Activated naive CD8-positive, alpha-beta T cell treated with anti-CD3 and anti-CD28 coated beads for 36 hours (primary cell): ENCODE measurements at regions not wholly inside any gene's neighbourhood (a gene's known extent, or its start where the extent isn't known, plus 50 kb on each side); places are given as distances from the start of the nearest gene placed in this dataset.
"Not testable (repeated sequence)": the region's sequence is repeated elsewhere in the genome, so short reads cannot be mapped to it uniquely, and the experiment has no call there.

Source experiments
- DNase-seq: peaks from one replicate; pipeline ENCODE4 v3.0.0; 2021
- H3K27ac Mint-ChIP-seq: one replicate; pipeline ENCODE4 v1.8.0; 2022; ENCODE audit warnings: mild to moderate bottlenecking, moderate library complexity, mixed read lengths
- H3K27me3 Mint-ChIP-seq: one replicate; pipeline ENCODE4 v1.8.0; 2022; ENCODE audit warnings: mild to moderate bottlenecking, mixed read lengths
- H3K36me3 Mint-ChIP-seq: one replicate; pipeline ENCODE4 v1.8.0; 2021; ENCODE audit warnings: mild to moderate bottlenecking, mixed read lengths
- H3K4me1 Mint-ChIP-seq: one replicate; pipeline ENCODE4 v1.8.0; 2021; ENCODE audit warnings: mixed read lengths
- H3K4me3 Mint-ChIP-seq: one replicate; pipeline ENCODE4 v1.8.0; 2022; ENCODE audit warnings: mild to moderate bottlenecking, moderate library complexity, mixed read lengths
- H3K9me3 Mint-ChIP-seq: one replicate; pipeline ENCODE4 v1.8.0; 2022; ENCODE audit warnings: mixed read lengths

- Mint-ChIP-seq H3K9me3 (peaks cover 3% of the 10 kb centered on the region), H3K27ac (no peak overlapping the region), H3K4me3 (no peak overlapping the region), H3K4me1 (no peaks in the 10 kb centered on the region), H3K27me3 (no peaks in the 10 kb centered on the region), H3K36me3 (no peaks in the 10 kb centered on the region)
- DNase-seq = no peak
Observed at GRCh38 chr13:111486801-111487200, 166.4 kb downstream of the TEX29 start.

- H3K4me3 Mint-ChIP-seq = no peak overlapping the region
- H3K27me3 Mint-ChIP-seq = no peaks in the 10 kb centered on the region
- H3K36me3 Mint-ChIP-seq = no peaks in the 10 kb centered on the region
- no peak for DNase-seq
- no peak overlapping the region for H3K27ac Mint-ChIP-seq
- no peaks in the 10 kb centered on the region for H3K4me1 Mint-ChIP-seq
- peaks cover 3% of the 10 kb centered on the region for H3K9me3 Mint-ChIP-seq
Observed at GRCh38 chr13:111488486-111489132, 168.2 kb downstream of the TEX29 start.

GRCh38 chr13:111489301-111489700 is 168.9 kb downstream of the TEX29 start:
- no peaks in the 10 kb centered on the region for H3K36me3 Mint-ChIP-seq
- H3K9me3 Mint-ChIP-seq = peaks cover 3% of the 10 kb centered on the region
- no peak for DNase-seq
- H3K4me3 Mint-ChIP-seq = no peak overlapping the region
- no peaks in the 10 kb centered on the region for H3K27me3 Mint-ChIP-seq
- H3K4me1 Mint-ChIP-seq = no peaks in the 10 kb centered on the region
- H3K27ac Mint-ChIP-seq = no peak overlapping the region

GRCh38 chr13:111490611-111491010 is 170.2 kb downstream of the TEX29 start:
- H3K4me3 Mint-ChIP-seq = no peak overlapping the region
- DNase-seq = no peak
- H3K4me1 Mint-ChIP-seq = no peaks in the 10 kb centered on the region
- H3K9me3 Mint-ChIP-seq = peaks cover 3% of the 10 kb centered on the region
- no peak overlapping the region for H3K27ac Mint-ChIP-seq
- H3K27me3 Mint-ChIP-seq = no peaks in the 10 kb centered on the region
- no peaks in the 10 kb centered on the region for H3K36me3 Mint-ChIP-seq

- Mint-ChIP-seq H3K4me1 (no peaks in the 10 kb centered on the region), H3K27me3 (no peaks in the 10 kb centered on the region), H3K9me3 (peaks cover 3% of the 10 kb centered on the region), H3K4me3 (no peak overlapping the region), H3K36me3 (no peaks in the 10 kb centered on the region), H3K27ac (no peak overlapping the region)
- DNase-seq = no peak
Observed at GRCh38 chr13:111491021-111491420, 170.6 kb downstream of the TEX29 start.

GRCh38 chr13:111491659-111492058 is 171.2 kb downstream of the TEX29 start:
- no peak for DNase-seq
- Mint-ChIP-seq H3K9me3 (peaks cover 1% of the 10 kb centered on the region), H3K4me3 (no peak overlapping the region), H3K4me1 (no peaks in the 10 kb centered on the region), H3K27me3 (no peaks in the 10 kb centered on the region), H3K36me3 (no peaks in the 10 kb centered on the region), H3K27ac (no peak overlapping the region)

- no peak overlapping the region for H3K27ac Mint-ChIP-seq
- DNase-seq = no peak
- no peak overlapping the region for H3K4me3 Mint-ChIP-seq
- no peaks in the 10 kb centered on the region for H3K27me3 Mint-ChIP-seq
- H3K9me3 Mint-ChIP-seq = peaks cover 2% of the 10 kb centered on the region
- H3K36me3 Mint-ChIP-seq = no peaks in the 10 kb centered on the region
- no peaks in the 10 kb centered on the region for H3K4me1 Mint-ChIP-seq
Observed at GRCh38 chr13:111492341-111492950, 172.0 kb downstream of the TEX29 start.

GRCh38 chr13:111492958-111493357 is 172.5 kb downstream of the TEX29 start:
- Mint-ChIP-seq H3K4me1 (no peaks in the 10 kb centered on the region), H3K36me3 (no peaks in the 10 kb centered on the region), H3K27ac (no peak overlapping the region), H3K27me3 (no peaks in the 10 kb centered on the region), H3K9me3 (peaks cover 2% of the 10 kb centered on the region), H3K4me3 (no peak overlapping the region)
- no peak for DNase-seq

- no peak for DNase-seq
- no peaks in the 10 kb centered on the region for H3K36me3 Mint-ChIP-seq
- H3K4me3 Mint-ChIP-seq = no peak overlapping the region
- no peaks in the 10 kb centered on the region for H3K4me1 Mint-ChIP-seq
- peaks cover 2% of the 10 kb centered on the region for H3K9me3 Mint-ChIP-seq
- no peaks in the 10 kb centered on the region for H3K27me3 Mint-ChIP-seq
- H3K27ac Mint-ChIP-seq = no peak overlapping the region
Observed at GRCh38 chr13:111493468-111493867, 173.0 kb downstream of the TEX29 start.

GRCh38 chr13:111494641-111495040 is 174.2 kb downstream of the TEX29 start:
- DNase-seq = no peak
- Mint-ChIP-seq H3K4me3 (no peak overlapping the region), H3K9me3 (peaks cover 2% of the 10 kb centered on the region), H3K27me3 (no peaks in the 10 kb centered on the region), H3K4me1 (no peaks in the 10 kb centered on the region), H3K36me3 (no peaks in the 10 kb centered on the region), H3K27ac (no peak overlapping the region)

- not testable (repeated sequence) for H3K27me3 Mint-ChIP-seq, H3K4me1 Mint-ChIP-seq, H3K36me3 Mint-ChIP-seq, DNase-seq, H3K4me3 Mint-ChIP-seq, H3K9me3 Mint-ChIP-seq, H3K27ac Mint-ChIP-seq
Observed at GRCh38 chr13:111501596-111502535, 181.4 kb downstream of the TEX29 start.

GRCh38 chr13:111502957-111503356 is 182.5 kb downstream of the TEX29 start:
- no peaks in the 10 kb centered on the region for H3K36me3 Mint-ChIP-seq
- DNase-seq = no peak
- H3K27ac Mint-ChIP-seq = no peak overlapping the region
- peaks cover 2% of the 10 kb centered on the region for H3K9me3 Mint-ChIP-seq
- no peaks in the 10 kb centered on the region for H3K4me1 Mint-ChIP-seq
- H3K4me3 Mint-ChIP-seq = no peak overlapping the region
- peaks cover 8% of the 10 kb centered on the region for H3K27me3 Mint-ChIP-seq

- Mint-ChIP-seq H3K9me3 (peaks cover 2% of the 10 kb centered on the region), H3K27ac (no peak overlapping the region), H3K4me1 (no peaks in the 10 kb centered on the region), H3K27me3 (peaks cover 8% of the 10 kb centered on the region), H3K4me3 (no peak overlapping the region), H3K36me3 (no peaks in the 10 kb centered on the region)
- no peak for DNase-seq
Observed at GRCh38 chr13:111503376-111503775, 182.9 kb downstream of the TEX29 start.

- peaks cover 2% of the 10 kb centered on the region for H3K9me3 Mint-ChIP-seq
- no peak for DNase-seq
- no peak overlapping the region for H3K27ac Mint-ChIP-seq
- no peaks in the 10 kb centered on the region for H3K36me3 Mint-ChIP-seq
- no peak overlapping the region for H3K4me3 Mint-ChIP-seq
- H3K27me3 Mint-ChIP-seq = peaks cover 8% of the 10 kb centered on the region
- H3K4me1 Mint-ChIP-seq = no peaks in the 10 kb centered on the region
Observed at GRCh38 chr13:111503905-111504695, 183.7 kb downstream of the TEX29 start.
